Body of pancreas (tissue), 4 donors: ENCODE measurements at regions not wholly inside any gene's neighbourhood (a gene's known extent, or its start where the extent isn't known, plus 50 kb on each side); places are given as distances from the start of the nearest gene placed in this dataset.

Experiments used
- ATAC-seq: fragments of 150-250 bp; one replicate; pipeline ENCODE4 v1.9.1; 2016
- DNase-seq, 4 donors: peaks; one replicate each; pipeline ENCODE4 v3.0.0-alpha.2; 2019
- H3K27ac ChIP-seq, 4 donors: fragments of 200-600 bp; sonication (generic); 1 replicate in 3 of 4; 2 replicates in 1 of 4; pipeline versions ENCODE4 v1.5.1 to v1.6.1; 2016 to 2019; ENCODE audit warnings: mild to moderate bottlenecking in 1 of 4, mixed read lengths in 1 of 4, moderate library complexity in 1 of 4
- H3K27me3 ChIP-seq, 2 donors: fragments of 200-600 bp; sonication (generic); one replicate each; pipeline ENCODE4 v1.6.0; 2016; ENCODE audit warnings: mild to moderate bottlenecking in 1 of 2
- H3K36me3 ChIP-seq, 2 donors: fragments of 200-600 bp; sonication (generic); replicated peaks in 1 of 2; 2 replicates each; pipeline ENCODE4 v1.5.1; 2016; ENCODE audit warnings: low read depth in 2 of 2; ENCODE audit not compliant: insufficient read depth in 1 of 2
- H3K4me1 ChIP-seq: fragments of 200-600 bp; sonication (generic); one replicate; pipeline ENCODE4 v1.6.0; 2016
- H3K4me3 ChIP-seq, 2 donors: fragments of 200-600 bp; sonication (generic); 1 replicate in 1 of 2; 2 replicates in 1 of 2; pipeline ENCODE4 v1.5.1; 2016 to 2019
- H3K9me3 ChIP-seq, 3 donors: fragments of 200-600 bp; sonication (generic); 1 replicate in 2 of 3; 2 replicates in 1 of 3; pipeline ENCODE4 v1.5.1; 2016
- CTCF ChIP-seq, 7 experiments: fragments of 450-650 bp in 4 of 7; fragments of 200-600 bp in 3 of 7; sonication (generic) in 3 of 7; IDR thresholded peaks; one replicate each; pipeline ENCODE4 v1.5.1; 2016 to 2019; ENCODE audit warnings: antibody characterized with exemption in 7 of 7
- POLR2A ChIP-seq, 3 donors: fragments of 450-650 bp; IDR thresholded peaks; one replicate each; pipeline ENCODE4 v1.6.1; 2016; ENCODE audit warnings: antibody characterized with exemption in 3 of 3, mild to moderate bottlenecking in 2 of 3
- WGBS, 2 donors: methylation state at CpG; one replicate each; pipeline ENCODE4 v1.1.5; 2017; 5-methylcytosine and 5-hydroxymethylcytosine counted together
- intact Hi-C: fragments of 100-400 bp; cut with DNase I; formaldehyde crosslinking; loops from one replicate; pipeline ENCODE4 v1.15.1; 2023

DNA sequence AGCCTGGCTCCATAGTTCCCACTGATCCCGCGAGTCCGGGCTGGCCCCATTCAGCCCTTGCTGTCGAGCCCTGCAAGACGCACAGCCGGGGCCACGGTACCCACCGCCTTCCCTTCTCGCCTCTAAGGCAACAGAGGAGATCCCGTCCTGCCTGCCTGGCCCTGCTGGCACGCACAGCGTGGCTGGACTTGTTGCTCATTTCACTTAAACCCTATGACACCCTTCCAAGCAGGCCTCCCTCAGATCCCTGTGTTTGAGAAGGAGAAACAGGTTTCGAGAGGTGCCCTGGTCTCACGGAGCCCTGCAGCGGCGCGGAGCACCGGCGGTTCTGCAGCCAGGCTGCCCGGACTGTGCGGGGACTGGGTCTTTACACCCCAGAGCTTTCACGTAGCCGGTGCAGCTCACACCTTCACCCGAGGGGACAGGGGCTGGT, 1048.4 kb downstream of the BRD1 start:
- ATAC-seq (no peak), DNase-seq (no peak)
- intact Hi-C loops = no loop called here
- H3K27ac ChIP-seq = no peak overlapping the region
- TF ChIP-seq CTCF (IDR thresholded peaks at IDR 0.05) (no peak), POLR2A (IDR thresholded peaks at IDR 0.05) (no peak)
- no peaks in the 10 kb centered on the region for H3K4me1 ChIP-seq
- no peaks in the 10 kb centered on the region for H3K36me3 ChIP-seq
- H3K4me3 ChIP-seq = no peak overlapping the region
- no peaks in the 10 kb centered on the region for H3K9me3 ChIP-seq
- peaks cover 0 to 6% of the 10 kb centered on the region in 2 donors for H3K27me3 ChIP-seq
- WGBS, 2 donors = 70 to 75% methylated on average over 16 to 24 of the region's 24 CpGs

GRCh38 chr22:48778308-48779195, 1049.1 kb downstream of the BRD1 start:
- ATAC-seq (no peak), DNase-seq (no peak)
- no peaks in the 10 kb centered on the region for H3K4me1 ChIP-seq
- no peak overlapping the region for H3K27ac ChIP-seq
- no peak overlapping the region for H3K4me3 ChIP-seq
- WGBS, 2 donors = 71 to 81% methylated on average over 21 to 25 of the region's 25 CpGs
- intact Hi-C loops = no loop called here
- H3K9me3 ChIP-seq = no peaks in the 10 kb centered on the region
- H3K36me3 ChIP-seq = no peaks in the 10 kb centered on the region
- H3K27me3 ChIP-seq = peaks cover 0 to 6% of the 10 kb centered on the region in 2 donors
- TF ChIP-seq POLR2A (IDR thresholded peaks at IDR 0.05) (no peak), CTCF (IDR thresholded peaks at IDR 0.05) (no peak)

DNA sequence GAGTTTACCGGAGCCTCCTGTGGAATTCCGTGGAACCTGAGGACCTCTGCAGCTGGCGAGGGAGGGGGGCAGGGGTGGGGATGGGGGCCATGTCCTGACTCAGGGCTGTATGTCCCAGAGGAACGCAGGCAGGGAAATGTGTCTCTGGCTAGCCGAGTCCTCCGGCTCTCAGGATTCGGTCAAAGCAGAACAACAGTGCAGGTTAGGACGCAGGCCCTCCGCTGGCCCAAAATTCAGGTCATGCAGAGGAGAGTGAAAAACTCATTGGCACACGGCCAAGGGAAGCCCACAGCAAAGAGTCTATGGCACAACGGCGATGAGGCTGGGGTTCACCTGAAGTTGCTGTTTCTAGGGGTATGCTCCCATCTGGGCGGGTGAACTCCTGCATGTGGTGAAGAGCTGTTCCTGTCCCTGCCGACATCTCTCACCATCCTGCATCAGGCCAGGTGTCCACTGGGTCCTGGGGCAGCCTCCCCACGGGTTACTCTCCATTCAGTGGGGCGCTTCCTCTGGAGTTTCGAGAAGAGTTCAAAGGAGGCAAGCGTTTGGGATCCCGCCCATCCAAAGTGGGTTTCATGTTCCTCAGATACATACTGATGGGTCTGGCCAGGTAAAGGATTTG, 1055.3 kb downstream of the BRD1 start:
- no peak overlapping the region for H3K27ac ChIP-seq
- 73 to 85% methylated on average over 11 to 19 of the region's 19 CpGs for whole genome bisulfite sequencing, 2 donors
- ATAC-seq = no peak
- peaks cover 0 to 5% (median 0%) of the 10 kb centered on the region in 3 donors for H3K9me3 ChIP-seq
- no peaks in the 10 kb centered on the region for H3K4me1 ChIP-seq
- intact Hi-C loops = no loop called here
- no peak for TF ChIP-seq POLR2A (IDR thresholded peaks at IDR 0.05)
- TF ChIP-seq CTCF (IDR thresholded peaks at IDR 0.05) = no peak
- no peak for DNase-seq
- H3K4me3 ChIP-seq = no peak overlapping the region
- H3K36me3 ChIP-seq = no peaks in the 10 kb centered on the region
- H3K27me3 ChIP-seq = no peaks in the 10 kb centered on the region

GRCh38 chr22:48765595-48765994, 1062.1 kb downstream of the BRD1 start:
- intact Hi-C loops = no loop called here
- Histone ChIP-seq H3K27ac (no peak overlapping the region), H3K36me3 (no peaks in the 10 kb centered on the region), H3K27me3 (no peaks in the 10 kb centered on the region), H3K4me1 (no peaks in the 10 kb centered on the region), H3K4me3 (no peak overlapping the region), H3K9me3 (peaks cover 0 to 5% (median 0%) of the 10 kb centered on the region in 3 donors)
- no peak for ATAC-seq
- WGBS, 2 donors = 81 to 83% methylated on average over 5 of the region's 5 CpGs
- DNase-seq = no peak
- TF ChIP-seq CTCF (IDR thresholded peaks at IDR 0.05) = no peak
- no peak for TF ChIP-seq POLR2A (IDR thresholded peaks at IDR 0.05)
